Tibial nerve (tissue), 4 donors: ENCODE measurements at regions not wholly inside any gene's neighbourhood (a gene's known extent, or its start where the extent isn't known, plus 50 kb on each side); places are given as distances from the start of the nearest gene placed in this dataset.

ENCODE experiments used
- DNase-seq, 2 donors: peaks; one replicate each; pipeline ENCODE4 v3.0.0-alpha.2; 2019; ENCODE audit warnings: low spot score in 2 of 2
- H3K27ac ChIP-seq, 4 donors: fragments of 200-600 bp; sonication (generic) in 3 of 4; one replicate each; pipeline ENCODE4 v1.5.1; 2017 to 2019; ENCODE audit warnings: mild to moderate bottlenecking in 1 of 4
- H3K27me3 ChIP-seq, 2 donors: fragments of 200-600 bp; sonication (generic) in 1 of 2; one replicate each; pipeline versions ENCODE4 v1.5.1 to v1.6.0; 2017 to 2019
- H3K36me3 ChIP-seq, 3 donors: fragments of 200-600 bp; sonication (generic); one replicate each; pipeline ENCODE4 v1.5.1; 2018 to 2019
- H3K4me1 ChIP-seq, 4 donors: fragments of 200-600 bp; sonication (generic) in 3 of 4; one replicate each; pipeline ENCODE4 v1.5.1; 2017 to 2019
- H3K4me3 ChIP-seq, 4 donors: fragments of 200-600 bp; sonication (generic) in 3 of 4; one replicate each; pipeline ENCODE4 v1.5.1; 2017 to 2019; ENCODE audit warnings: mild to moderate bottlenecking in 1 of 4, moderate library complexity in 1 of 4
- H3K9me3 ChIP-seq, 4 donors: fragments of 200-600 bp; sonication (generic) in 3 of 4; one replicate each; pipeline ENCODE4 v1.5.1; 2017 to 2019
- EP300 ChIP-seq, 2 donors: sonication (generic); formaldehyde crosslinking; IDR thresholded peaks; one replicate each; pipeline ENCODE4 v1.6.1; 2017; ENCODE audit warnings: antibody characterized with exemption in 2 of 2, mild to moderate bottlenecking in 1 of 2
- POLR2A ChIP-seq, 2 donors: fragments of 450-650 bp; IDR thresholded peaks; one replicate each; pipeline ENCODE4 v1.6.1; 2017; ENCODE audit warnings: antibody characterized with exemption in 2 of 2, mild to moderate bottlenecking in 2 of 2, moderate library complexity in 2 of 2
- WGBS, 2 donors: methylation state at CpG; one replicate each; pipeline ENCODE4 v1.1.5; 2018; 5-methylcytosine and 5-hydroxymethylcytosine counted together
- TF ChIP-seq, protein P1 (sequence below), 5 experiments: fragments of 200-600 bp in 3 of 5; fragments of 450-650 bp in 2 of 5; sonication (generic) in 3 of 5; IDR thresholded peaks; one replicate each; pipeline ENCODE4 v1.5.1; 2016 to 2019; ENCODE audit warnings: antibody characterized with exemption in 5 of 5, mild to moderate bottlenecking in 3 of 5, moderate library complexity in 2 of 5

GRCh38 chr10:10911035-10911434 is 106.6 kb upstream of the CELF2 start:
- no peak for DNase-seq
- 82 to 85% methylated on average over 5 of the region's 5 CpGs for WGBS, 2 donors
- TF ChIP-seq EP300 (IDR thresholded peaks at IDR 0.05): no peak
- TF ChIP-seq POLR2A (IDR thresholded peaks at IDR 0.05): no peak
- TF ChIP-seq, protein P1, sequence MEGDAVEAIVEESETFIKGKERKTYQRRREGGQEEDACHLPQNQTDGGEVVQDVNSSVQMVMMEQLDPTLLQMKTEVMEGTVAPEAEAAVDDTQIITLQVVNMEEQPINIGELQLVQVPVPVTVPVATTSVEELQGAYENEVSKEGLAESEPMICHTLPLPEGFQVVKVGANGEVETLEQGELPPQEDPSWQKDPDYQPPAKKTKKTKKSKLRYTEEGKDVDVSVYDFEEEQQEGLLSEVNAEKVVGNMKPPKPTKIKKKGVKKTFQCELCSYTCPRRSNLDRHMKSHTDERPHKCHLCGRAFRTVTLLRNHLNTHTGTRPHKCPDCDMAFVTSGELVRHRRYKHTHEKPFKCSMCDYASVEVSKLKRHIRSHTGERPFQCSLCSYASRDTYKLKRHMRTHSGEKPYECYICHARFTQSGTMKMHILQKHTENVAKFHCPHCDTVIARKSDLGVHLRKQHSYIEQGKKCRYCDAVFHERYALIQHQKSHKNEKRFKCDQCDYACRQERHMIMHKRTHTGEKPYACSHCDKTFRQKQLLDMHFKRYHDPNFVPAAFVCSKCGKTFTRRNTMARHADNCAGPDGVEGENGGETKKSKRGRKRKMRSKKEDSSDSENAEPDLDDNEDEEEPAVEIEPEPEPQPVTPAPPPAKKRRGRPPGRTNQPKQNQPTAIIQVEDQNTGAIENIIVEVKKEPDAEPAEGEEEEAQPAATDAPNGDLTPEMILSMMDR (IDR thresholded peaks at IDR 0.05): no peak
- H3K9me3 ChIP-seq: no peaks in the 10 kb centered on the region
- H3K4me3 ChIP-seq: peak overlapping the region in 2 of 4 donors; percentile 10 to 38
- H3K4me1 ChIP-seq: peaks cover 0 to 8% (median 0%) of the 10 kb centered on the region in 4 donors
- H3K27me3 ChIP-seq: no peaks in the 10 kb centered on the region
- H3K27ac ChIP-seq: peak overlapping the region; percentile 27 to 67 (median 58)
- H3K36me3 ChIP-seq: no peaks in the 10 kb centered on the region

GRCh38 chr10:10911471-10911921 is 106.2 kb upstream of the CELF2 start:
- Histone ChIP-seq H3K4me3 (peak overlapping the region in 3 of 4 donors; percentile 10 to 38 (median 22)), H3K27ac (peak overlapping the region; percentile 27 to 67 (median 58)), H3K36me3 (no peaks in the 10 kb centered on the region), H3K9me3 (no peaks in the 10 kb centered on the region), H3K27me3 (no peaks in the 10 kb centered on the region), H3K4me1 (peaks cover 0 to 8% (median 0%) of the 10 kb centered on the region in 4 donors)
- TF ChIP-seq EP300 (IDR thresholded peaks at IDR 0.05): peak in 1 of 2 donors; percentile 38
- TF ChIP-seq, protein P1 (IDR thresholded peaks at IDR 0.05): no peak
- no peak for TF ChIP-seq POLR2A (IDR thresholded peaks at IDR 0.05)
- DNase-seq: peak; percentile 49 to 52
- WGBS, 2 donors: 37 to 38% methylated on average over 17 of the region's 17 CpGs

GRCh38 chr10:10914144-10914543 is 103.5 kb upstream of the CELF2 start:
- peak in 1 of 2 donors; percentile 11 for DNase-seq
- 62 to 70% methylated on average over 4 of the region's 4 CpGs for WGBS, 2 donors
- no peaks in the 10 kb centered on the region for H3K36me3 ChIP-seq
- no peak overlapping the region for H3K4me3 ChIP-seq
- H3K4me1 ChIP-seq: peaks cover 0 to 8% (median 0%) of the 10 kb centered on the region in 4 donors
- H3K27me3 ChIP-seq: no peaks in the 10 kb centered on the region
- no peaks in the 10 kb centered on the region for H3K9me3 ChIP-seq
- TF ChIP-seq EP300 (IDR thresholded peaks at IDR 0.05): no peak
- no peak for TF ChIP-seq POLR2A (IDR thresholded peaks at IDR 0.05)
- TF ChIP-seq, protein P1 (IDR thresholded peaks at IDR 0.05): no peak
- no peak overlapping the region for H3K27ac ChIP-seq

GRCh38 chr10:10915215-10915614 is 102.5 kb upstream of the CELF2 start:
- Histone ChIP-seq H3K4me3 (no peak overlapping the region), H3K9me3 (no peaks in the 10 kb centered on the region), H3K4me1 (peaks cover 0 to 8% (median 0%) of the 10 kb centered on the region in 4 donors), H3K36me3 (no peaks in the 10 kb centered on the region), H3K27ac (no peak overlapping the region), H3K27me3 (no peaks in the 10 kb centered on the region)
- DNase-seq: no peak
- TF ChIP-seq POLR2A (IDR thresholded peaks at IDR 0.05) (no peak), EP300 (IDR thresholded peaks at IDR 0.05) (no peak)
- TF ChIP-seq, protein P1 (IDR thresholded peaks at IDR 0.05): no peak

- H3K9me3 ChIP-seq: no peaks in the 10 kb centered on the region
- no peaks in the 10 kb centered on the region for H3K27me3 ChIP-seq
- DNase-seq: no peak
- WGBS, 2 donors: 88% methylated on average over 1 of the region's 1 CpG
- TF ChIP-seq POLR2A (IDR thresholded peaks at IDR 0.05): no peak
- TF ChIP-seq, protein P1 (IDR thresholded peaks at IDR 0.05): no peak
- no peak for TF ChIP-seq EP300 (IDR thresholded peaks at IDR 0.05)
- H3K4me1 ChIP-seq: peaks cover 0 to 1% (median 0%) of the 10 kb centered on the region in 4 donors
- no peak overlapping the region for H3K27ac ChIP-seq
- H3K36me3 ChIP-seq: no peaks in the 10 kb centered on the region
- H3K4me3 ChIP-seq: no peak overlapping the region
Measured at GRCh38 chr10:10917031-10917430, 100.6 kb upstream of the CELF2 start.
